Adrenal gland (tissue), 5 donors: ENCODE measurements at regions not wholly inside any gene's neighbourhood (a gene's known extent, or its start where the extent isn't known, plus 50 kb on each side); places are given as distances from the start of the nearest gene placed in this dataset.

Experiments used
- POLR2A ChIP-seq, 2 donors: fragments of 450-650 bp; IDR thresholded peaks; one replicate each; pipeline ENCODE4 v1.6.1; 2017; ENCODE audit warnings: antibody characterized with exemption in 2 of 2, mild to moderate bottlenecking in 2 of 2, moderate library complexity in 1 of 2
- TF ChIP-seq, protein P1 (sequence below), 6 experiments: fragments of 450-650 bp in 4 of 6; fragments of 200-600 bp in 2 of 6; sonication (generic) in 1 of 6; IDR thresholded peaks; 1 replicate in 5 of 6; 2 replicates in 1 of 6; pipeline versions ENCODE4 v1.5.1 to v1.8.0; 2016 to 2021; ENCODE audit warnings: antibody characterized with exemption in 6 of 6, mild to moderate bottlenecking in 2 of 6, moderate library complexity in 1 of 6
- donor health status: DM: no; HTN: no; CAD: no.

DNA sequence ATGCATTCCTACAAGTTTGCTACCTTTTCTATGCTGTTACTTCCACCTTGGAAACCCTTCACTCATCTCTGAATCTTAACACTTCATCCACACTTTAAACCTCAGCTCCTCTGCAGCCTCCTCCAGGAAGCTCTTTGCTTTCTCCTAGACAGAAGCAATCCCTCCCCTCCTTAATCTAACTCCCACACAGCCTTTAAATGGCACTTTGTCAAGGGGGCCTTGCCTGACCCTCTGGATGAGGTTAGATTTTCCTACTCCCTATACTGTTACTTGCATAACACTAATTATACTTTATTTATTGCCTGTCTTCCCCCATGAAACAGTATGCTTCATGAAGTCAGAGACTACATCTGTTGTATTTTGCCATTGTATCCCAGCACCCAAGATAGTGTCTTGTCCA is 394.6 kb downstream of the MED13L start:
- TF ChIP-seq, protein P1, sequence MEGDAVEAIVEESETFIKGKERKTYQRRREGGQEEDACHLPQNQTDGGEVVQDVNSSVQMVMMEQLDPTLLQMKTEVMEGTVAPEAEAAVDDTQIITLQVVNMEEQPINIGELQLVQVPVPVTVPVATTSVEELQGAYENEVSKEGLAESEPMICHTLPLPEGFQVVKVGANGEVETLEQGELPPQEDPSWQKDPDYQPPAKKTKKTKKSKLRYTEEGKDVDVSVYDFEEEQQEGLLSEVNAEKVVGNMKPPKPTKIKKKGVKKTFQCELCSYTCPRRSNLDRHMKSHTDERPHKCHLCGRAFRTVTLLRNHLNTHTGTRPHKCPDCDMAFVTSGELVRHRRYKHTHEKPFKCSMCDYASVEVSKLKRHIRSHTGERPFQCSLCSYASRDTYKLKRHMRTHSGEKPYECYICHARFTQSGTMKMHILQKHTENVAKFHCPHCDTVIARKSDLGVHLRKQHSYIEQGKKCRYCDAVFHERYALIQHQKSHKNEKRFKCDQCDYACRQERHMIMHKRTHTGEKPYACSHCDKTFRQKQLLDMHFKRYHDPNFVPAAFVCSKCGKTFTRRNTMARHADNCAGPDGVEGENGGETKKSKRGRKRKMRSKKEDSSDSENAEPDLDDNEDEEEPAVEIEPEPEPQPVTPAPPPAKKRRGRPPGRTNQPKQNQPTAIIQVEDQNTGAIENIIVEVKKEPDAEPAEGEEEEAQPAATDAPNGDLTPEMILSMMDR (IDR thresholded peaks at IDR 0.05) = no peak
- TF ChIP-seq POLR2A (IDR thresholded peaks at IDR 0.05) = no peak
